ENCODE measurements at regions not wholly inside any gene's neighbourhood (a gene's known extent, or its start where the extent isn't known, plus 50 kb on each side); places are given as distances from the start of the nearest gene placed in this dataset.

GRCh38 chr7:132733860-132734259 lies 157.6 kb upstream of the PLXNA4 start:
- Histone ChIP-seq H3K79me2 (ENCODE audit: low read depth) (no peaks in the 10 kb centered on the region), H3K4me2 (no peak overlapping the region), H4K20me1 (ENCODE audit: insufficient read depth) (no peaks in the 10 kb centered on the region), H3F3A (ENCODE audit: insufficient read depth, low read depth) (no peaks in the 10 kb centered on the region), H3K27me3 (ENCODE audit: insufficient read depth, low read depth) (peaks cover 79% of the 10 kb centered on the region), H3K4me3 (no peak overlapping the region), H2AFZ (no peak overlapping the region), H3K36me3 (ENCODE audit: low read depth) (no peaks in the 10 kb centered on the region), H3K9me3 (ENCODE audit: insufficient read depth, low read depth) (no peaks in the 10 kb centered on the region), H3K4me1 (replicated peaks; ENCODE audit: insufficient read depth) (no peaks in the 10 kb centered on the region), H3K27ac (no peak overlapping the region), H3K9me2 (ENCODE audit: insufficient read depth) (no peaks in the 10 kb centered on the region)
- intact Hi-C loops (cut with micrococcal nuclease; ENCODE audit: unreplicated experiment), result no loop called here
- ChIA-PET POLR2A (ENCODE audit: unreplicated experiment) (no interaction called here), CTCF (no interaction called here)
- DNase-seq, result no peak
- TF ChIP-seq EZH2 (IDR thresholded peaks at IDR 0.05; ENCODE audit: low read depth) (no peak), CTCF (conservative IDR thresholded peaks at IDR 0.05) (no peak)
- no TSS peak for BruUV-seq (replicated peaks)

- Histone ChIP-seq H3K27me3 (ENCODE audit: insufficient read depth, low read depth) (peaks cover 79% of the 10 kb centered on the region), H3F3A (ENCODE audit: insufficient read depth, low read depth) (no peaks in the 10 kb centered on the region), H3K9me3 (ENCODE audit: insufficient read depth, low read depth) (no peaks in the 10 kb centered on the region), H3K9me2 (ENCODE audit: insufficient read depth) (no peaks in the 10 kb centered on the region), H3K36me3 (ENCODE audit: low read depth) (no peaks in the 10 kb centered on the region), H3K4me3 (no peak overlapping the region), H4K20me1 (ENCODE audit: insufficient read depth) (no peaks in the 10 kb centered on the region), H2AFZ (no peak overlapping the region), H3K4me1 (replicated peaks; ENCODE audit: insufficient read depth) (no peaks in the 10 kb centered on the region), H3K4me2 (no peak overlapping the region), H3K79me2 (ENCODE audit: low read depth) (no peaks in the 10 kb centered on the region), H3K27ac (no peak overlapping the region)
- CTCF ChIA-PET, result no interaction called here
- intact Hi-C loops (cut with micrococcal nuclease; ENCODE audit: unreplicated experiment), result no loop called here
- no TSS peak for BruUV-seq (replicated peaks)
- DNase-seq, result no peak
- POLR2A ChIA-PET (ENCODE audit: unreplicated experiment), result no interaction called here
- TF ChIP-seq EZH2 (IDR thresholded peaks at IDR 0.05; ENCODE audit: low read depth), result no peak
- no peak for TF ChIP-seq CTCF (conservative IDR thresholded peaks at IDR 0.05)
Measured at GRCh38 chr7:132732321-132732865, 156.1 kb upstream of the PLXNA4 start.

GRCh38 chr7:132730105-132730504 lies 153.8 kb upstream of the PLXNA4 start:
- no peak overlapping the region for H3K4me2 ChIP-seq
- peaks cover 79% of the 10 kb centered on the region for H3K27me3 ChIP-seq (ENCODE audit: insufficient read depth, low read depth)
- no peaks in the 10 kb centered on the region for H3K9me3 ChIP-seq (ENCODE audit: insufficient read depth, low read depth)
- no peaks in the 10 kb centered on the region for H3K79me2 ChIP-seq (ENCODE audit: low read depth)
- POLR2A ChIA-PET (ENCODE audit: unreplicated experiment), result no interaction called here
- intact Hi-C loops (cut with micrococcal nuclease; ENCODE audit: unreplicated experiment), result no loop called here
- H3F3A ChIP-seq (ENCODE audit: insufficient read depth, low read depth), result no peaks in the 10 kb centered on the region
- H3K9me2 ChIP-seq (ENCODE audit: insufficient read depth), result no peaks in the 10 kb centered on the region
- no peak for DNase-seq
- BruUV-seq (replicated peaks), result no TSS peak
- no peaks in the 10 kb centered on the region for H4K20me1 ChIP-seq (ENCODE audit: insufficient read depth)
- TF ChIP-seq CTCF (conservative IDR thresholded peaks at IDR 0.05) (no peak), EZH2 (IDR thresholded peaks at IDR 0.05; ENCODE audit: low read depth) (no peak)
- no peaks in the 10 kb centered on the region for H3K4me1 ChIP-seq (replicated peaks; ENCODE audit: insufficient read depth)
- H2AFZ ChIP-seq, result no peak overlapping the region
- no peaks in the 10 kb centered on the region for H3K36me3 ChIP-seq (ENCODE audit: low read depth)
- H3K4me3 ChIP-seq, result no peak overlapping the region
- no peak overlapping the region for H3K27ac ChIP-seq
- CTCF ChIA-PET, result no interaction called here

Data from PC-9 (cell line).